ENCODE measurements at regions not wholly inside any gene's neighbourhood (a gene's known extent, or its start where the extent isn't known, plus 50 kb on each side); places are given as distances from the start of the nearest gene placed in this dataset.

GRCh38 chr2:236888794-236889780 is 196.6 kb upstream of the COPS8 start:
- intact Hi-C loops (cut with DNase I, micrococcal nuclease), result no loop called here
- no peak for TF ChIP-seq CTCF (IDR thresholded peaks at IDR 0.05)
- DNase-seq (no peak), ATAC-seq (ENCODE audit: poor library complexity) (no peak)
- H3K9me3 ChIP-seq (ENCODE audit: control insufficient read depth in 1 of 2, insufficient read depth in 1 of 2, low read length in 2 of 2), result peaks cover 0 to 5% of the 10 kb centered on the region in 2 experiments
- H3K9me3 Mint-ChIP-seq, result no peaks in the 10 kb centered on the region
- POLR2A ChIA-PET, result no interaction called here
- H3K27me3 Mint-ChIP-seq, result no peaks in the 10 kb centered on the region
- H3K36me3 Mint-ChIP-seq (ENCODE audit: low read depth), result no peaks in the 10 kb centered on the region
- no peak overlapping the region for H3K4me3 ChIP-seq (ENCODE audit: low read length)
- H3K27me3 ChIP-seq (ENCODE audit: control insufficient read depth in 1 of 2, insufficient read depth in 2 of 2, low read length in 2 of 2), result peaks cover 0 to 2% of the 10 kb centered on the region in 2 experiments
- no peaks in the 10 kb centered on the region for H3K4me1 ChIP-seq (ENCODE audit: insufficient read depth, low read length)
- no peak overlapping the region for H3K27ac Mint-ChIP-seq
- no peaks in the 10 kb centered on the region for H3K36me3 ChIP-seq (ENCODE audit: insufficient read depth, low read length)
- no peak overlapping the region for H3K27ac ChIP-seq (ENCODE audit: low read depth in 1 of 2, low read length in 2 of 2)
- H3K4me3 Mint-ChIP-seq, result no peak overlapping the region
- CTCF ChIA-PET, result no interaction called here
- H3K4me1 Mint-ChIP-seq (ENCODE audit: low read depth), result no peaks in the 10 kb centered on the region

- Mint-ChIP-seq H3K9me3 (no peaks in the 10 kb centered on the region), H3K27me3 (no peaks in the 10 kb centered on the region), H3K36me3 (ENCODE audit: low read depth) (no peaks in the 10 kb centered on the region), H3K27ac (no peak overlapping the region), H3K4me3 (no peak overlapping the region), H3K4me1 (ENCODE audit: low read depth) (no peaks in the 10 kb centered on the region)
- Histone ChIP-seq H3K9me3 (ENCODE audit: control insufficient read depth in 1 of 2, insufficient read depth in 1 of 2, low read length in 2 of 2) (peaks cover 0 to 5% of the 10 kb centered on the region in 2 experiments), H3K27ac (ENCODE audit: low read depth in 1 of 2, low read length in 2 of 2) (no peak overlapping the region), H3K4me3 (ENCODE audit: low read length) (no peak overlapping the region), H3K36me3 (ENCODE audit: insufficient read depth, low read length) (no peaks in the 10 kb centered on the region), H3K27me3 (ENCODE audit: control insufficient read depth in 1 of 2, insufficient read depth in 2 of 2, low read length in 2 of 2) (peaks cover 0 to 2% of the 10 kb centered on the region in 2 experiments), H3K4me1 (ENCODE audit: insufficient read depth, low read length) (no peaks in the 10 kb centered on the region)
- ChIA-PET POLR2A (no interaction called here), CTCF (no interaction called here)
- no peak for ATAC-seq (ENCODE audit: poor library complexity)
- DNase-seq, result no peak
- intact Hi-C loops (cut with DNase I, micrococcal nuclease), result loop anchor here in 1 of 2 experiments (10.0 kb wide), 1 partner anchor 135 kb away; no protein-coding TSS in a partner anchor
- TF ChIP-seq CTCF (IDR thresholded peaks at IDR 0.05), result no peak
Observed at GRCh38 chr2:236889791-236890704, 195.6 kb upstream of the COPS8 start.

GRCh38 chr2:236892721-236893120 is 193.0 kb upstream of the COPS8 start:
- Histone ChIP-seq H3K4me3 (ENCODE audit: low read length) (no peak overlapping the region), H3K27ac (ENCODE audit: low read depth in 1 of 2, low read length in 2 of 2) (no peak overlapping the region), H3K4me1 (ENCODE audit: insufficient read depth, low read length) (no peaks in the 10 kb centered on the region), H3K27me3 (ENCODE audit: control insufficient read depth in 1 of 2, insufficient read depth in 2 of 2, low read length in 2 of 2) (no peaks in the 10 kb centered on the region), H3K9me3 (ENCODE audit: control insufficient read depth in 1 of 2, insufficient read depth in 1 of 2, low read length in 2 of 2) (peaks cover 0 to 5% of the 10 kb centered on the region in 2 experiments), H3K36me3 (ENCODE audit: insufficient read depth, low read length) (no peaks in the 10 kb centered on the region)
- H3K4me3 Mint-ChIP-seq, result no peak overlapping the region
- no peaks in the 10 kb centered on the region for H3K4me1 Mint-ChIP-seq (ENCODE audit: low read depth)
- no peaks in the 10 kb centered on the region for H3K27me3 Mint-ChIP-seq
- ATAC-seq (ENCODE audit: poor library complexity) (no peak), DNase-seq (no peak)
- intact Hi-C loops (cut with DNase I, micrococcal nuclease), result loop anchor here in 1 of 2 experiments (10.0 kb wide), 1 partner anchor 132 kb away; no protein-coding TSS in a partner anchor
- no peak overlapping the region for H3K27ac Mint-ChIP-seq
- CTCF ChIA-PET, result no interaction called here
- POLR2A ChIA-PET, result no interaction called here
- no peak for TF ChIP-seq CTCF (IDR thresholded peaks at IDR 0.05)
- H3K36me3 Mint-ChIP-seq (ENCODE audit: low read depth), result no peaks in the 10 kb centered on the region
- no peaks in the 10 kb centered on the region for H3K9me3 Mint-ChIP-seq

Data from CD4-positive, alpha-beta T cell (primary cell).